Prostate gland (tissue), 2 donors: ENCODE measurements at regions not wholly inside any gene's neighbourhood (a gene's known extent, or its start where the extent isn't known, plus 50 kb on each side); places are given as distances from the start of the nearest gene placed in this dataset.

Source experiments
- CTCF ChIP-seq, 4 experiments: fragments of 200-600 bp in 2 of 4; fragments of 450-650 bp in 2 of 4; sonication (generic) in 2 of 4; IDR thresholded peaks; 1 replicate in 3 of 4; 2 replicates in 1 of 4; pipeline ENCODE4 v1.5.1; 2016 to 2019; ENCODE audit warnings: antibody characterized with exemption in 4 of 4, mild to moderate bottlenecking in 2 of 4, moderate library complexity in 2 of 4
- POLR2A ChIP-seq: fragments of 450-650 bp; IDR thresholded peaks from one replicate; pipeline ENCODE4 v1.6.1; 2016; ENCODE audit warnings: antibody characterized with exemption, mild to moderate bottlenecking
- POLR2AphosphoS5 ChIP-seq: sonication (generic); formaldehyde crosslinking; IDR thresholded peaks from one replicate; pipeline ENCODE4 v1.6.1; 2017; ENCODE audit warnings: antibody characterized with exemption

GRCh38 chr2:7880126-7880525, 801.7 kb upstream of the ID2 start:
- TF ChIP-seq POLR2AphosphoS5 (no peak), CTCF (IDR thresholded peaks at IDR 0.05) (no peak), POLR2A (no peak)
